ENCODE measurements at regions not wholly inside any gene's neighbourhood (a gene's known extent, or its start where the extent isn't known, plus 50 kb on each side); places are given as distances from the start of the nearest gene placed in this dataset.
"Not testable (repeated sequence)": the region's sequence is repeated elsewhere in the genome, so short reads cannot be mapped to it uniquely, and the experiment has no call there.

GRCh38 chr5:143519215-143519614, 115.7 kb upstream of the NR3C1 start:
- TF ChIP-seq POLR2A, EP300, CTCF, POLR2AphosphoS5 (IDR thresholded peaks at IDR 0.05): not testable (repeated sequence)

All from sigmoid colon (tissue), 4 donors.